NCI-H1105 (cell line): ENCODE measurements at regions not wholly inside any gene's neighbourhood (a gene's known extent, or its start where the extent isn't known, plus 50 kb on each side); places are given as distances from the start of the nearest gene placed in this dataset.

ENCODE experiments used
- DNase-seq: peaks from one replicate; lab custom pipeline; 2025; lab: John Stamatoyannopoulos, UW

GRCh38 chr4:108400309-108400708 lies 220.1 kb upstream of the RPL34 start:
- no peak for DNase-seq

DNA sequence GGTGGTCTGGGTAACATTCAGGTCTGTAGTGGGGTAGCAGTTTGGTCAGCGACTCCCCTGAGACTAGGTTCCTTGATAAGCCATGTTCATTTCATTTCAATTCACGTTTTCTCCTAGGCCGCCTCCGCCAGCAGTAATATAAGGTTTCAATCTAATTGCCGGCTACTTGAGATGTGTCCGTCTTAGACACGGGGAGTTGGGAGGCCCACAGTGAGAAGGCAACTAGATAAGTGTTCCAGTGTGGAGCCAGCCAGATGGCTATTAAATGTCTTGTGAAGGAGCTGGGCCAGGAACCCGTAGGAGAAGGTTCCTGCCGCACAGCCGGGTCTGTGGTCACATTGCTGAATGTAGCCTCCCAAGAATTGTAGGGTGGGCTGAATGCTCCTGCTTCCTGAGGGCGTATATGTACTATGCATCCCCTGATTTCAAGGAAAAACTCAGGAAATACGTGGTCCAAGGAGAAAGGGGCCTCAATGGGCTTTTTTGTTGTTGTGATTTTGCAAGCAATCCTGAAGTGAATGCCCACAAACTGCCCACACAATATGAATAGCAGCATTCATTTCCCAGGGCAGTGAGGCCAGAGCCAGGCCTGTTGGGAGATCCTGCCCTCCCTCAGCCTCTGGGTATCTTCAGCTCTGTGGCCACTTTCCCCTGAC lies 220.6 kb upstream of the RPL34 start:
- no peak for DNase-seq

DNA sequence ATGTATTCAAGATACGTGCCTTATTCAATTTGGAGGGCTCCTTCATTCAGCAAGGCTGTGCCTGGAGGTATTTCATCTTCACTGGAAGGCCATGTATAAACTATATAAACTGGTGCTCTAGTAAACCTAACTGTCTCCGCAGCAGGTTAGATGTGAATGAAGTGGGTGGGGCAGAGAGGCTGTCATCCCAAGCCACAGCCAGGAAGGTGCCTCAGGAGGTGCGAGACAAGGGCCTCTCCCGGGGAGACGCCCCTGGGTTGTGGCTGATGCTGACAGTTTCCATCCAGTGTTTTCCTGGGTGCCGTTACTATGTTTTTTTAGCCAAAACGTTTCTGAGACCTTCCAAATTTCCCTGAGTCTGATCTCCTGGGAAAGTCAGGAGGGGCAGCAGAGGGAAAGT lies 221.5 kb upstream of the RPL34 start:
- DNase-seq: no peak

DNA sequence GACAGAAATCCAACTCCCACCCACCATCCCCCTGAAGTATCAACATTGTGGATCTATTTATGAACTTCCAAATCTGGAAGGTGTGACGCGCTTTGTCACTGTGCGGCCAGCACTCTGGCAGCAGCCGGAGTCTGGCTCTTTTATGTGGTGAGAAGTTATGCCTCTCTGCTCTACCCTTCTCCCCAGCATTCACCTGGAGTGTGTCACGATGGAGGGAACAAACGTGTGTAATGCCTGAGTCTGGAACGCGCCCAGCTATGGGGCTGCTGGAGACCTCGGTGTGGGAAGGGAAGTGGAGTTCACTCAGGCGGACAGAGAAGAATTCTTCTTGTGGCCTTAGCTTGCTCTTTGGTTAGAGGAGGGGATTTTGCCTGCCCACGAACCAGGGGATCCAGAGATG lies 222.1 kb upstream of the RPL34 start:
- DNase-seq: no peak

DNA sequence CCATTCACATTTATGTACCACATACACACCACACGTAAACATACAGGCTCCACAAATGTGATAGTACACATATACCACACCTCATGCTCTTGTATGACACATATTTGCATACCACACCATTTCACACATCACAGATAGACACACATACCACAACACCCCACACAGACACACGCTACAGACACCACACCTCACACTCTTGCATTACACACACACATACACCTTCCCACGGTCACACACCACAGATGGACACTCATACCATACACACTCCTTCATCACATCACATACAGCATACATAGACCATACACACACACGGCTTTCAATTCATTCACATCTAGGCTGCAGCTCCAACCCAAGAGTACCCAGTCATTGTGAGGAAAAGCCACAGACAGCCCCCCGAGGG lies 222.5 kb upstream of the RPL34 start:
- DNase-seq: no peak

GRCh38 chr4:108396900-108397497 lies 223.4 kb upstream of the RPL34 start:
- no peak for DNase-seq

- no peak for DNase-seq
These were observed 224.6 kb upstream of the RPL34 start for GRCh38 chr4:108395786-108396185.

DNA sequence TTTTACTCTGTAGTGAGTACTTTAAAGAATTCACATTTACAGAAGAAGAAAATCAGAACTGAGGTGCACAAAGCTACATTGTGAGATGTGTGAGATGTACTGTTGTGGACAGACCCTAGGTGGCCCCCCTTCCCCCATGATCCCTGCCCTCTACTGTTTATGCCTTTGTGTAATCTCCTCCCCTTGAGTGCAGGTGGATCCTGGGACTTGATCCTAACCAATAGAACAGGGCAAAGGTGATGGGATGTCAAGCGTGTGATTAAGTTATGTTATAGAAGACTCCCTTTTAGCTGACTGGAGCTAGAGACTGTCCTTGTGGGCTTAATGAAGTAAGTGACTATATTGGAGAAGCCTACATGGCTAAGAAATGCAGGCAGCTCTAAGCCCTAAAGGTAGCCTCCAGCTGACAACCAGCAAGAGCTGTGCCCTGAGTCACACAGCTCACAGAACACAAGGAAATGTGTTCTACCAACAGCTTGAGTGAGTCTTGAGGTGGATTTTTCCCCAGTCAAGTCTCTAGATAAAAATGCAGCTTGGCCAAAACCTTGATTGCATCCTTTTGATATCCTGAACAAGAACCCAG lies 225.2 kb upstream of the LEF1 start:
- DNase-seq: no peak

- no peak for DNase-seq
These were observed 223.1 kb upstream of the LEF1 start for GRCh38 chr4:108391701-108392455.

DNA sequence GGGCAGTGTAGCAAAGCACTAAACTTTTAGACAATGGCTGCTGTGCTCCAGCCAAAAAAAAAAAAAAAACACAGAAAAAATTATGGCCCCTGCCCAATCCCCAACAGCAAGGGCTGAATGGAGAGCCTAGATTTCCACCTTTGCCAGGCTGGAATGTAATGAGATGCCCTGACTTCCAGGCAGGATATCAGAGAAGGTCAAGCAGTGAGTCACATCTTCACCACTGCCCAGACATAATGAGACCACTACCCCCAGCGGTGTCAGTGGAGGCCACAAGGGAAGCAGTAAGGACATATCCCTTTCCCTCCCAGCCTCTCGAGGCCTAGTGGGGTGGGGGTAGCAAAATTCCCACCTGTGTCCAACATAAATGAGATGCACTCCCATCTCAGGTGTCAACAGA lies 216.3 kb upstream of the LEF1 start:
- no peak for DNase-seq

DNA sequence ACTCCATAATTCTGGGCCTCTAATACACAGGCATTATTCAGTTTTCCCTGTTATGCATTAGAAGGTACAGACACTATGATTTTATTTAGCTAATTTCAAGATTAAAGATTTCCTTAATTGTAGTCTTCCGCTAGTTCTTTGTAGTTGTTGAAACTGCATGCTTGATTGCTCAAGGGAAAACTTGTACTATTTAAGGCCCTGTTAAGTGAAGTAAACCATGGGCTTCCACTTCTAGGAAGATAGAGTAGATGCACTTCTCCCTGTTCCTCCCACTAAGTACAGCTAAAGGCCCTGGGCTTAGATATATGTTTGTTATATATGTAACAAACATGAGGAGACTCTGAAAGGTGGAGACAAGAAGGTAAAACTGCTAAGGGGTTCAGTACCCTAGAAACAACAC lies 215.8 kb upstream of the LEF1 start:
- DNase-seq: no peak

DNA sequence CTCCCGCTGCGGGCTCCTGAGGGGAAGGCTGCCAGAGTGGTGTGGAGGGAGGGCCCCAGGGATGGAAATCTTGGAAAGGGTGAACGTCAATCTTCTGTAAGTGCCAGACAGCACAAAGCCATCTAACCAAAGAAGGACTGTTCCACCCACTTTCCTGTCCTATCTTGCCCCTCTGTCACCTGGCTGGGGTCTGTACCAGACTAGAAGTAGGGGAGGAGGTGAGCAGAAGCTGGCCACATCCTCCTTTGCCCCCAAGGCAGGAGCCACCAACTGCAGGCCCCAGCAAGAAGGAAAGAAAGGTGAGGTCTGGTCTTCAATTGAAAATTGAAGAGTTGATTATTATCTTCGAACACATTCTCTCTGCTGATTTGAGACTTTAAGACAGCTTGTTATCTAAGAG lies 214.4 kb upstream of the LEF1 start:
- DNase-seq: no peak

GRCh38 chr4:108382751-108383150 lies 214.0 kb upstream of the LEF1 start:
- no peak for DNase-seq

DNA sequence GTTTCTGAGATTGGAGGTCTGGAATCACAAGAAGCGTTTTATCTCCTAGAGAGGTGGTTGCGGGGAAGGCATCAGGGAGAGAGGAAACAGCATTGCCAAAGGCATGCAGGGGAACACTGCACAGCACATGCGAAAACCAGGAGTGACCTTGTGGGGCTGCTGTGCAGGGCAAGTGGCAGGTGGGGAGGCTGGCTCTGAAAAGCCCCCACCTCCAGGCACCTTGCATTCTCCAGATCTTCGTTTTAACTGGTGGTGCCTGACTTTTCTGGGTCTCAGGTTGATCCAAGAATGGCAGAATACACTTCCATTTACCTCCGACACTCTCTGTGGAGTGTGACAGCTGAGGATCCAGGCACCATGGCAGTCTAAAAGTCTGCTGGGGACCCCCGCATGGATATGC lies 209.4 kb upstream of the LEF1 start:
- DNase-seq: no peak

DNA sequence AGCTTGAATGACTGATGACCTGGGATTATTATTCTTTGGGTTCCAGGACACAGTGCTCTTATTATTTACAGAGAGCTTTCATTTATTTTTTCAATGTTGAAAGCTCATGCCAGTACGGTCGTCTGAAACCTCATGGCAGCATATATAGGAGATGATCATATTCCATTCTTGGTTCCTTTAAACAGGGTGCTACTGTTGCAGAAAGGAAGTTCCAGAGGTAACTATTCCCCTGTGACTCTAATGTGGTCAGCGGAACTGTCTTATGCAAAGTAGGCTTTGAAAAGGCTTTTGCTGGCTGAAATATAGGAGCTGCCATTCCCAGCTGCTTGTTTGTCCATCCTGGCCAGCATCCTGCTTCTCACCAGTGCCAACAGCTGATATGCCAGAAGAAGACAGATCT lies 208.3 kb upstream of the LEF1 start:
- no peak for DNase-seq

- no peak for DNase-seq
These were observed 206.7 kb upstream of the LEF1 start for GRCh38 chr4:108375434-108375833.

GRCh38 chr4:108372681-108373080 lies 203.9 kb upstream of the LEF1 start:
- no peak for DNase-seq

- no peak for DNase-seq
These were observed 202.6 kb upstream of the LEF1 start for GRCh38 chr4:108371282-108371681.

GRCh38 chr4:108370291-108371141 lies 201.8 kb upstream of the LEF1 start:
- peak; percentile 28 for DNase-seq

- no peak for DNase-seq
These were observed 200.4 kb upstream of the LEF1 start for GRCh38 chr4:108369035-108369655.

- no peak for DNase-seq
These were observed 199.0 kb upstream of the LEF1 start for GRCh38 chr4:108367751-108368150.

GRCh38 chr4:108366716-108367115 lies 198.0 kb upstream of the LEF1 start:
- no peak for DNase-seq
